GM23338 (cell line): ENCODE measurements at regions not wholly inside any gene's neighbourhood (a gene's known extent, or its start where the extent isn't known, plus 50 kb on each side); places are given as distances from the start of the nearest gene placed in this dataset.

ENCODE experiments used
- ATAC-seq: fragments of 200-7000 bp; cut with Tn5 transposase; 3 replicates; pipeline ENCODE4 v1.9.1; 2020
- DNase-seq: peaks from one replicate; pipeline ENCODE4 v3.0.0-alpha.2; 2015; ENCODE audit warnings: low spot score
- H2AFZ ChIP-seq: fragments of 200-600 bp; sonication (generic); 2 replicates; pipeline ENCODE4 v1.8.0; 2016; ENCODE audit warnings: antibody characterized with exemption, mild to moderate bottlenecking, moderate library complexity
- H3F3A ChIP-seq: fragments of 200-600 bp; sonication (generic); replicated peaks from 2 replicates; pipeline ENCODE4 v1.8.0; 2017; ENCODE audit warnings: antibody characterized with exemption, mixed run types, low read depth
- H3K27ac ChIP-seq: fragments of 200-600 bp; sonication (generic); 2 replicates; pipeline ENCODE4 v1.6.1; 2016; ENCODE audit warnings: low read depth
- H3K27me3 ChIP-seq: fragments of 200-600 bp; sonication (generic); 2 replicates; pipeline ENCODE4 v1.8.0; 2016; ENCODE audit warnings: mild to moderate bottlenecking, mixed run types, moderate library complexity; ENCODE audit not compliant: insufficient read depth
- H3K36me3 ChIP-seq: fragments of 200-600 bp; sonication (generic); 2 replicates; pipeline ENCODE4 v1.8.0; 2016; ENCODE audit warnings: mild to moderate bottlenecking; ENCODE audit not compliant: insufficient read depth
- H3K4me1 ChIP-seq: fragments of 200-600 bp; sonication (generic); 2 replicates; pipeline ENCODE4 v1.8.0; 2016; ENCODE audit warnings: mild to moderate bottlenecking, moderate library complexity; ENCODE audit not compliant: insufficient read depth
- H3K4me2 ChIP-seq: fragments of 200-600 bp; sonication (generic); 2 replicates; pipeline ENCODE4 v1.7.1; 2017; ENCODE audit warnings: mixed run types
- H3K4me3 ChIP-seq: fragments of 200-600 bp; sonication (generic); 2 replicates; pipeline ENCODE4 v1.6.1; 2016; ENCODE audit warnings: mixed run types
- H3K79me2 ChIP-seq: fragments of 200-600 bp; sonication (generic); replicated peaks from 2 replicates; pipeline ENCODE4 v1.8.0; 2017; ENCODE audit warnings: mild to moderate bottlenecking; ENCODE audit not compliant: insufficient read depth
- H3K9me2 ChIP-seq: fragments of 200-600 bp; sonication (generic); 2 replicates; pipeline ENCODE4 v1.8.0; 2017; ENCODE audit not compliant: insufficient read depth
- H4K20me1 ChIP-seq: fragments of 200-600 bp; sonication (generic); replicated peaks from 2 replicates; pipeline ENCODE4 v1.8.0; 2017; ENCODE audit warnings: mild to moderate bottlenecking; ENCODE audit not compliant: insufficient read depth
- H3K27ac Mint-ChIP-seq: 2 replicates; pipeline ENCODE4 v1.8.0; 2020; ENCODE audit warnings: inconsistent platforms, mild to moderate bottlenecking, moderate library complexity, mixed read lengths
- H3K27me3 Mint-ChIP-seq: 3 replicates; pipeline ENCODE4 v1.8.0; 2022; ENCODE audit warnings: low read depth, mild to moderate bottlenecking, moderate library complexity, mixed read lengths, inconsistent platforms; ENCODE audit not compliant: insufficient read depth, poor library complexity
- H3K36me3 Mint-ChIP-seq: 3 replicates; pipeline ENCODE4 v1.8.0; 2021; ENCODE audit warnings: low read depth, mild to moderate bottlenecking, inconsistent platforms, moderate library complexity, mixed read lengths
- H3K4me1 Mint-ChIP-seq: 3 replicates; pipeline ENCODE4 v1.8.0; 2020; ENCODE audit warnings: mild to moderate bottlenecking, inconsistent platforms, mixed read lengths
- H3K4me3 Mint-ChIP-seq: 3 replicates; pipeline ENCODE4 v1.8.0; 2021; ENCODE audit warnings: moderate library complexity, mild to moderate bottlenecking, inconsistent platforms, mixed read lengths
- H3K9me3 Mint-ChIP-seq: 3 replicates; pipeline ENCODE4 v1.8.0; 2020; ENCODE audit warnings: moderate library complexity, mild to moderate bottlenecking, inconsistent platforms, mixed read lengths
- CREB1 ChIP-seq: fragments of 250-450 bp; sonication (Bioruptor Pico); IDR thresholded peaks from 2 replicates; pipeline ENCODE4 v1.5.0; 2020; ENCODE audit warnings: low read depth, mild to moderate bottlenecking, moderate library complexity
- EZH2 ChIP-seq: fragments of 200-600 bp; sonication (generic); IDR thresholded peaks from one replicate; pipeline ENCODE4 v1.8.0; 2017; ENCODE audit warnings: antibody characterized with exemption, mild to moderate bottlenecking, low read depth; ENCODE audit not compliant: unreplicated experiment
- EZH2phosphoT487 ChIP-seq: fragments of 200-600 bp; sonication (generic); IDR thresholded peaks from one replicate; pipeline ENCODE4 v1.8.1; 2018; ENCODE audit warnings: antibody characterized with exemption; ENCODE audit not compliant: unreplicated experiment
- JUNB ChIP-seq: IDR thresholded peaks from one replicate; pipeline ENCODE4 v1.6.1; 2016; ENCODE audit warnings: antibody characterized with exemption; ENCODE audit not compliant: unreplicated experiment
- POLR2AphosphoS5 ChIP-seq: IDR thresholded peaks from 2 replicates; pipeline ENCODE4 v1.6.1; 2016; ENCODE audit warnings: antibody characterized with exemption, low read depth
- STAT1 ChIP-seq: IDR thresholded peaks from one replicate; pipeline ENCODE4 v1.6.1; 2016; ENCODE audit warnings: antibody characterized with exemption; ENCODE audit not compliant: unreplicated experiment
- ZNF114 ChIP-seq: fragments of 250-450 bp; sonication (Bioruptor Pico); IDR thresholded peaks from 2 replicates; pipeline ENCODE4 v1.5.0; 2020; ENCODE audit warnings: mild to moderate bottlenecking, moderate library complexity
- ZNF331 ChIP-seq: fragments of 250-450 bp; sonication (Bioruptor Pico); IDR thresholded peaks from 2 replicates; pipeline ENCODE4 v1.5.0; 2020; ENCODE audit warnings: low read depth, mild to moderate bottlenecking, moderate library complexity
- TF ChIP-seq, protein P1 (sequence below), 2 experiments: fragments of 200-600 bp in 1 of 2; sonication (generic) in 1 of 2; conservative IDR thresholded peaks; 2 replicates each; pipeline versions ENCODE4 v1.5.1 to v1.6.1; 2016 to 2017; ENCODE audit warnings: antibody characterized with exemption in 2 of 2, low read depth in 2 of 2, mild to moderate bottlenecking in 2 of 2, moderate library complexity in 1 of 2
- TF ChIP-seq, protein P2 (sequence below): IDR thresholded peaks from 2 replicates; pipeline ENCODE4 v1.6.1; 2016; ENCODE audit warnings: antibody characterized with exemption
- TF ChIP-seq, protein P3 (sequence below): IDR thresholded peaks from one replicate; pipeline ENCODE4 v1.6.1; 2018; ENCODE audit warnings: antibody characterized with exemption; ENCODE audit not compliant: unreplicated experiment

DNA sequence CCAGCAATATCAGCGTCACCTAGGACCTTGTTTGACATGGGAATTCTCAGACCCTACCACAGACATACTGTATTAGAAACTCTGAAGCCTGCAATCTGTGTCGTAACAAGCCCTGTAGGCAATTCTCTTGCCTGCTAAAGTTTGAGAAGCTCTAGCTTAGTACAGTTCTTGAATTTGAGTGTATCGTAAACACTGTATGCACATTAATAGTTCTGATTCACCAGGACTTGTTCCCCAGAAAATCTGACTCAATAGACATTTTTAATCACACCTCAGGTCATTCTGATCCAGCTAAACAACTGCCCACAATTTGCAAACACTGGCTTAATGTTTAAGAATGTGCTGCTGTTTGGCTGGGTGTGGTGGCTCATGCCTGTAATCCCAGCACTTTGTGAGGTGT lies 414.3 kb downstream of the TFAP2A start (continued):
- TF ChIP-seq, protein P1, sequence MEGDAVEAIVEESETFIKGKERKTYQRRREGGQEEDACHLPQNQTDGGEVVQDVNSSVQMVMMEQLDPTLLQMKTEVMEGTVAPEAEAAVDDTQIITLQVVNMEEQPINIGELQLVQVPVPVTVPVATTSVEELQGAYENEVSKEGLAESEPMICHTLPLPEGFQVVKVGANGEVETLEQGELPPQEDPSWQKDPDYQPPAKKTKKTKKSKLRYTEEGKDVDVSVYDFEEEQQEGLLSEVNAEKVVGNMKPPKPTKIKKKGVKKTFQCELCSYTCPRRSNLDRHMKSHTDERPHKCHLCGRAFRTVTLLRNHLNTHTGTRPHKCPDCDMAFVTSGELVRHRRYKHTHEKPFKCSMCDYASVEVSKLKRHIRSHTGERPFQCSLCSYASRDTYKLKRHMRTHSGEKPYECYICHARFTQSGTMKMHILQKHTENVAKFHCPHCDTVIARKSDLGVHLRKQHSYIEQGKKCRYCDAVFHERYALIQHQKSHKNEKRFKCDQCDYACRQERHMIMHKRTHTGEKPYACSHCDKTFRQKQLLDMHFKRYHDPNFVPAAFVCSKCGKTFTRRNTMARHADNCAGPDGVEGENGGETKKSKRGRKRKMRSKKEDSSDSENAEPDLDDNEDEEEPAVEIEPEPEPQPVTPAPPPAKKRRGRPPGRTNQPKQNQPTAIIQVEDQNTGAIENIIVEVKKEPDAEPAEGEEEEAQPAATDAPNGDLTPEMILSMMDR (conservative IDR thresholded peaks at IDR 0.05; ENCODE audit: low read depth in 2 of 2) = no peak

DNA sequence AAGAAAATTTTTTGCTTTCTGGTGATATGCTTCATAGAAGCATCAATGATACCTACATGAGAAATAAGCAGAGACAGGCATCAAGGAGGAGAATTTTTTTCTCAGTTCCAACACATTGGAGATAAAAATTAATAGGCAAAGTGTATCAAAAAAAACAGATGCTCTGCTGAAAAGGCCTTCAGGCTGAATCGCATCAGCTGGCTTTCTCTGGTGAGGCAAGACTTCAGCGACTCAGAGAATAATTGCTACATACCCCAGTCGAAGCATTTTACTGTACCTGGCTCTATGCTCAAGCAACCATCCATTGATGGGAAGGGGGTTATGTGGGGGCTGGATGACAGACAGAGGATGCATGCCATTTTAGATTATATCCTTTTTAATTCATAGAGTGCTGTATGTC lies 415.1 kb downstream of the TFAP2A start:
- Histone ChIP-seq H3K36me3 (no peaks in the 10 kb centered on the region), H3K4me3 (no peak overlapping the region), H3F3A (no peaks in the 10 kb centered on the region), H3K79me2 (no peaks in the 10 kb centered on the region), H3K9me2 (no peaks in the 10 kb centered on the region), H3K27me3 (no peaks in the 10 kb centered on the region), H2AFZ (no peak overlapping the region), H3K4me1 (no peaks in the 10 kb centered on the region), H3K27ac (no peak overlapping the region), H3K4me2 (no peak overlapping the region), H4K20me1 (no peaks in the 10 kb centered on the region)
- H3K4me3 Mint-ChIP-seq = no peak overlapping the region
- ATAC-seq (no peak), DNase-seq (no peak)
- H3K4me1 Mint-ChIP-seq = no peaks in the 10 kb centered on the region
- no peaks in the 10 kb centered on the region for H3K9me3 Mint-ChIP-seq
- no peak overlapping the region for H3K27ac Mint-ChIP-seq
- no peaks in the 10 kb centered on the region; the same call in 2 of the 3 replicates for H3K36me3 Mint-ChIP-seq
- no peaks in the 10 kb centered on the region for H3K27me3 Mint-ChIP-seq
- TF ChIP-seq, protein P2, sequence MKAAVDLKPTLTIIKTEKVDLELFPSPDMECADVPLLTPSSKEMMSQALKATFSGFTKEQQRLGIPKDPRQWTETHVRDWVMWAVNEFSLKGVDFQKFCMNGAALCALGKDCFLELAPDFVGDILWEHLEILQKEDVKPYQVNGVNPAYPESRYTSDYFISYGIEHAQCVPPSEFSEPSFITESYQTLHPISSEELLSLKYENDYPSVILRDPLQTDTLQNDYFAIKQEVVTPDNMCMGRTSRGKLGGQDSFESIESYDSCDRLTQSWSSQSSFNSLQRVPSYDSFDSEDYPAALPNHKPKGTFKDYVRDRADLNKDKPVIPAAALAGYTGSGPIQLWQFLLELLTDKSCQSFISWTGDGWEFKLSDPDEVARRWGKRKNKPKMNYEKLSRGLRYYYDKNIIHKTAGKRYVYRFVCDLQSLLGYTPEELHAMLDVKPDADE = no peak
- TF ChIP-seq, protein P3, sequence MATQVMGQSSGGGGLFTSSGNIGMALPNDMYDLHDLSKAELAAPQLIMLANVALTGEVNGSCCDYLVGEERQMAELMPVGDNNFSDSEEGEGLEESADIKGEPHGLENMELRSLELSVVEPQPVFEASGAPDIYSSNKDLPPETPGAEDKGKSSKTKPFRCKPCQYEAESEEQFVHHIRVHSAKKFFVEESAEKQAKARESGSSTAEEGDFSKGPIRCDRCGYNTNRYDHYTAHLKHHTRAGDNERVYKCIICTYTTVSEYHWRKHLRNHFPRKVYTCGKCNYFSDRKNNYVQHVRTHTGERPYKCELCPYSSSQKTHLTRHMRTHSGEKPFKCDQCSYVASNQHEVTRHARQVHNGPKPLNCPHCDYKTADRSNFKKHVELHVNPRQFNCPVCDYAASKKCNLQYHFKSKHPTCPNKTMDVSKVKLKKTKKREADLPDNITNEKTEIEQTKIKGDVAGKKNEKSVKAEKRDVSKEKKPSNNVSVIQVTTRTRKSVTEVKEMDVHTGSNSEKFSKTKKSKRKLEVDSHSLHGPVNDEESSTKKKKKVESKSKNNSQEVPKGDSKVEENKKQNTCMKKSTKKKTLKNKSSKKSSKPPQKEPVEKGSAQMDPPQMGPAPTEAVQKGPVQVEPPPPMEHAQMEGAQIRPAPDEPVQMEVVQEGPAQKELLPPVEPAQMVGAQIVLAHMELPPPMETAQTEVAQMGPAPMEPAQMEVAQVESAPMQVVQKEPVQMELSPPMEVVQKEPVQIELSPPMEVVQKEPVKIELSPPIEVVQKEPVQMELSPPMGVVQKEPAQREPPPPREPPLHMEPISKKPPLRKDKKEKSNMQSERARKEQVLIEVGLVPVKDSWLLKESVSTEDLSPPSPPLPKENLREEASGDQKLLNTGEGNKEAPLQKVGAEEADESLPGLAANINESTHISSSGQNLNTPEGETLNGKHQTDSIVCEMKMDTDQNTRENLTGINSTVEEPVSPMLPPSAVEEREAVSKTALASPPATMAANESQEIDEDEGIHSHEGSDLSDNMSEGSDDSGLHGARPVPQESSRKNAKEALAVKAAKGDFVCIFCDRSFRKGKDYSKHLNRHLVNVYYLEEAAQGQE = no peak
- TF ChIP-seq CREB1 (no peak), POLR2AphosphoS5 (no peak), ZNF114 (no peak), ZNF331 (CRISPR knock-in tag) (no peak), EZH2 (no peak), EZH2phosphoT487 (no peak), STAT1 (no peak), JUNB (no peak)
- TF ChIP-seq, protein P1 (conservative IDR thresholded peaks at IDR 0.05; ENCODE audit: low read depth in 2 of 2) = no peak
